NCI-H748 treated with DMSO at 0.1 percent for 48 hours (cell line): ENCODE measurements at regions not wholly inside any gene's neighbourhood (a gene's known extent, or its start where the extent isn't known, plus 50 kb on each side); places are given as distances from the start of the nearest gene placed in this dataset.
A peak's percentile ranks its signal among the peaks of the same experiment; 100 is the strongest.

Experiments
- DNase-seq: peaks from one replicate; lab custom pipeline; 2025; lab: John Stamatoyannopoulos, UW

GRCh38 chr2:187935126-187935525, 356.5 kb upstream of the GULP1 start:
- no peak for DNase-seq

GRCh38 chr2:187936228-187936627, 355.4 kb upstream of the GULP1 start:
- DNase-seq = no peak

GRCh38 chr2:187939180-187939579, 352.5 kb upstream of the GULP1 start:
- peak; percentile 91 for DNase-seq

DNA sequence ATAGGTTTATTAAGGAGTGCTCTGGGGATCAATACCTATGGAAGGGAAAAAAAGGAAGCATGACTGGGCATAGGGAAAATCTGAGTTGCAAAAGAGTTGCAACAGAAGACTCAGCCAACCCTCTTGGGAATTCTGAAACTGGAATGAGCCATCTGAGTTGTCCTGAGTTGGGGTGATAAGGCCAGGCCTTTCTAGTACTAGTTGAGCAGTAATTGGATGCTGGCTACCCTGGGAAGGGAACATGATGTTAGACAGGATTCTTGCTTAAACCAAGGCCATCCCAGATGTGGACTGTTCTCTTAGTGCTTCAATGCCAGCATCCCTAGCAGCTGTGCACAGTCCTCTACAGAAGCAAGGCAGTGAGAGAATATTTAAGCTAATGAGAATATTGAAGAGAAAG, 348.8 kb upstream of the GULP1 start:
- DNase-seq = no peak

DNA sequence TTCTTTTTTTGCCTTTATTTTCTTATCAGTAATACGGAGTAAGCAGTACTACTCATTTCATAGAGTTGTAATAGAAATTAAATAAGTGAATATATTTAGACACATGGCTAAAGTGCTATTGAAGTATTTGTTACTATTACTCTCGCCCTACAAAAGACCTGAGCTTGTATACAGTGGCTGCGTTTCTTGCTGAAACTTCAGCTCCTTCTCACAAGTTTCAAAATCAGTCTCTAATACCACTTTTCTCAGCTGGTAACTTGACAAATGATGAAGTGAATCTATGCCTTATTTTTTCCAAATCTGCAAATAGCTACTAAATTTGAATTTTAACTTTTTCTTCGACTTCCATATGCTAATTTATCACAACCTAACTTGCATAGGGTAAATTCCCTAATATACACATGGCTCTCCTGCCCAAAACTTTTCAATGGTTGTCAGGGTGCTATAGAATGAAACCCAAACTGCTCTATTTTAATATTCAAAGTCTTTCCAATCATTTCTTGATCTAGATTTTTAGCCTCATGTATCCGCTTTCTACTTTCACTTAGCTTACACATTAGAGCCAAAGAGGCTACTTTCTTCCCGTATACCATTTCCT, 347.8 kb upstream of the GULP1 start:
- no peak for DNase-seq

DNA sequence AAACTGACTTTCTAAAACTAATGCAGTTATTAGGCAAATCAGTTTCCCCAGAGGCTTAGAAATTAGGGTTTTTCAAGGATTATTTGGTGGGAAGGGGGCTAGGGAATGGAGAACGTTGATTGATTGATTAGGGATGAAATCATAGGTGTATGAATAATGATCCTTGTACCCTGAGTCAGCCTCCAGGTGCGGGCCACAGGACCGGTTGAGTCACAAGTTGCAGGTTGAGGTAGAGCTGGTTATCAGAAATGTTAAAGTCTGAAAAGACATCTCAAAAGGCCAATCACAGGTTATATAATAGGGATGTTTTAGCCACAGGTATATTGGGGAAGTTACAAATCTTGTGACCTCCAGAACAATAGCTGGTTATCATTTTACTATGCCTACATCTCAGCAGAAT, 341.8 kb upstream of the GULP1 start:
- DNase-seq = no peak

DNA sequence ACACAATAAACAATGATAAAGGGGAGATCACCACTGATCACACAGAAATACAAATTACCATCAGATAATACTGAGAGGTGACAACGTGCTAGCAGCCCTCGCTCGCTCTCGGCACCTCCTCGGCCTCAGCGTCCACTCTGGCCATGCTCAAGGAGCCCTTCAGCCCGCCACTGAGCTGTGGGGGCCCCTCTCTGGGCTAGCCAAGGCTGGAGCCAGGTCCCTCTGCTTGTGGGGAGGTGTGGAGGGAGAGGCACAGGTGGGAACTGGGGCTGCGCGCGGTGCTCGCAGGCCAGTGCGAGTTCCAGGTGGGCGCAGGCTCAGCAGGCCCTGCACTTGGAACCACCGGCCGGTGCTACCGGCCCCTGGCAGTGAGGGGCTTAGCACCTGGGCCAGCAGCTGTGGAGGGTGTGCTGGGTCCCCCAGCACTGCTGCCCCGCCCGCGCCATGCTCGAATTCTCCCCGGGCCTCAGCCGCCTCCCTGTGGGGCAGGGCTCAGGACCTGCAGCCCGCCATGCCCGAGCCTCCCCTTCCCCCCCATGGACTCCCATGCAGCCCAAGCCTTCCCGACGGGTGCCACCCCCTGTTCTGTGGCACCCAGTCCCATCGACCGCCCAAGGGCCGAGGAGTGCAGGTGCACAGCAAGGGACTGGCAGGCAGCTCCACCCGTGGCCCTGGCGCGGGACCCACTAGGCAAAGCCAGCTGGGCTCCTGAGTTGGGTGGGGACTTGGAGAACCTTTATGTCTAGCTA, 340.0 kb upstream of the GULP1 start:
- DNase-seq = no peak

DNA sequence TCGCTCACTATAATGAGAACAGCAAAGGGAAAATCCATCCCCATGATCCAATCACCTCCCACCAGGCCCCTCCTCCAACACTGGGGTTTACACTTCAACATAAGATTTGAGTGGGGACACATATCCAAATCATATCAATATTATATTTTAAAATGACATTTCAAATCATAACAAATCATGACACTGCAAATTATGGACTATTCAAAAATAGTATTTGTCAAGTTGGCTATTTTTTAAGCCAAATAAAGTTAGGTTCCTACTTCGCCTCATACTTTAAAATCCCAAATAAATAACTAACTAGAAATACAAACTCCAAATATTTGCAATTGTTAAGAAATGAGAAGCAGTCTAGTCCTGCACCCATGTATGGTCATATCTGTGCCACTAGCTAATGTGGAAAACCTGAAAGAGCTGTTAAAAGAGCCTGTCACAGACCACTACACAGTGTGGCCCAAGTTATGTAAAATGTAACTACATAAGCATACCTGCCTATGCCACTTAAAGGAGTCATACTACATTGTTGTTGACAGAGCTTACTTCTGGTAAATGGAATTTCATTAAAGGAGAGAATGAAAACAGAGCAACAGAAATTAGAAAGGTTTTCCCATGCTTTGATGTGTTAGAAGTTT, 334.7 kb upstream of the GULP1 start:
- no peak for DNase-seq

- DNase-seq = peak; percentile 6
Observed at GRCh38 chr2:187959821-187960220, 331.9 kb upstream of the GULP1 start.

DNA sequence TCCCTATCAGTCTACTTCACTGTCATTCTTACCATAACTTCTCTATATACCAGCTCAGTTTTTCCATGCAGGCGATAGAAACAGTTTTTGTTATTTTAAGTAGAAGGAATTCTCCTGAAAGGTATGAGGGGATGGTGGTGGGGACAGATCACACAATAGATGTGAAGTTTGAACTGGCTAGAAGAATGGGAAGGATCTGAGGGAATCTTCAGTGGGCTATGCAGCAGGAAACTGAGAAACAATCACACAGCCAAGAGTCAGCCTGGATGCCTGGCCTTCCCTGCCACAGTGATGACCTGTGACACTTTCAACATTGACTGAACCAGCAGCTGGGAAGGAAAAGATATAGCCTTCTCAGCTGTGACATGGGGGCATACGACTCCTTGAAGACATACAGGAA, 329.1 kb upstream of the GULP1 start:
- no peak for DNase-seq

DNA sequence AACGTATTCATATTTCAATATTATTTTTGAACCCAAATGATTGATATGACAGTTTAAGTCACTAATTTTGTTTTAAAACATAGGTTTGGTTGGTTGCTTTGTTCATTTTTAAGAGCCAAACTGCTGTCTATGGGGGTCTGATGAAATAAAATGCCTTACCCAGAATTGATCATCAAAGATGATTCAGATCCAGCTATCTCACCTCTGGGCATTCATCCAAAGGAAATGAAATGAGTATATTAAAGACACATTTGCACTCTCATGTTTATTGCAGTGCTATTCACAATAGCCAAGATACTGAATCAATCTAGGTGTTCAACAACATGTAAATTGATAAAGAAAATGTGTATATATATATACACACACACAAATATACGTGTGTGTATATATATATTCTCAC, 326.9 kb upstream of the GULP1 start:
- no peak for DNase-seq

DNA sequence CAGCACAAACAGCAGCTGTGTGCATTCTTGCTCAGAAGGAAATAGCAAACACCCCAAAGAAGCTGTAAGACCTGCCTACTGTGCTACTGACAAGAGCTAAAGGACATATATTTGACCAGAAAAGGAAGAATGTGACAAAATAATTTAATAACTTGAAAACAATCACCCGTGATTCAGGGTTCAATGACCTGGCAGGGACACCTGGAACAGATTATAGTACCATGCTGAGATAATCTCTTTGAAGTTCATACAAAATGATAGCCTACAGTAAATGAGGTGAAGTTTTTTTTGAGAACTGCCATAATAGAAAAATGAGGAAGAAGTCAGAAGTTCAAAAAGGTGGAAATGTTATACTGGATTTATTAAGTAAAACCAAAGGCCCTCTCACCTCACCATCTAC, 324.8 kb upstream of the GULP1 start:
- DNase-seq = no peak

- no peak for DNase-seq
Observed at GRCh38 chr2:187971893-187972292, 319.8 kb upstream of the GULP1 start.

DNA sequence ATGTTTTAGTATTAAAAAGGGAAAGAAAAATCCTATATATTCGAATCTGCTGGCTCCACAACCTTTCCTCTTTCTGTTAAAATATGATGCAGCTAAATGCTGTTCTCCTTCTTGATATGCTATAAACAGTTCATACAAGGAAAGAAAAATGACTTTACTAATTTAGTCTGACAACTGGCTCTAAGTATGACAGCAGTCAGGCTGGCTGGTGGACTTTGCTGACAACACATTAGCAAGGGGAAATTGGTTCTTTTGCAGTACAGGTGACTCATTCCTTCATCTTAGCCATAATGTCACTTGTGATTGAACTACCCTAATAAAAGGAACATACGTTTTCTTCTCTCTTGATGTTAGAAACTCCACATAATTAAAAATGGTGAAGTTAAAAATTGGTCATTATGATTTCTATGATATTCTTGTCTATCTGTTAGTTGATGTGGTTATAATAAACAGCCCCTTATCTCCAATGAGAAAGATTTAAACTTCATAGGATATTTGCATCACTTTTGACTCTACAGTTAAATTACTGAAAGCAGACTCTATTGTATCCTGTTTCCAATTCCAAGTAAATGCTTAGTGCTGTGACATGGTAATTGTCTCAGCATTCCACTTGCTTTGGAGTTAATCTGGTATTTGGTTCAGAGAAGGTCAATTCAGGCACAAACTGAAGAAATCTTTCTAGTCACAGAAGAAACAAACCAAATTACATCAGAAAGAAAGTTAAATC, 315.3 kb upstream of the GULP1 start:
- no peak for DNase-seq

- DNase-seq = no peak
Observed at GRCh38 chr2:187976986-187977333, 314.7 kb upstream of the GULP1 start.

- DNase-seq = no peak
Observed at GRCh38 chr2:187978356-187978755, 313.3 kb upstream of the GULP1 start.

- no peak for DNase-seq
Observed at GRCh38 chr2:187982668-187983067, 309.0 kb upstream of the GULP1 start.

GRCh38 chr2:187985195-187985594, 306.5 kb upstream of the GULP1 start:
- no peak for DNase-seq

DNA sequence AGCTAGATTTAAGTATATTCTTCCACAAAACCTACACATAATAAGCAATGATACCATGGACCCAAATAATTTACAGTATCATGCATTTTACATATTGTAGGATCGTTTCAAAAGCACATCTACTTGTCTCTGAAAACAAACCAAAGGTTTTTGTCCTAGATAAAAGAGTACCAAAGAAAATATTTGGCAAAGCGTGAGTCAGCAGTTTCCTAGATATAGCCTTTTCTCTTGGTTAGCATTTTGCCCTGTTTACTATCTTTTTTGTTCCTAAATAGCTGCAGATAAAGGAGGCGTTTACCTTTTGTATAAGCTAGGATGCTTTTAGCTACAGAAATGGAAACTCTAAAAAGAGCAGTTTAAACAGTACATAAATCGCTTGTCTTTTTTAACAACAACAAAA, 305.8 kb upstream of the GULP1 start:
- no peak for DNase-seq

- peak; percentile 48 for DNase-seq
Observed at GRCh38 chr2:187986390-187987105, 305.1 kb upstream of the GULP1 start.

- no peak for DNase-seq
Observed at GRCh38 chr2:187988348-187988747, 303.3 kb upstream of the GULP1 start.

DNA sequence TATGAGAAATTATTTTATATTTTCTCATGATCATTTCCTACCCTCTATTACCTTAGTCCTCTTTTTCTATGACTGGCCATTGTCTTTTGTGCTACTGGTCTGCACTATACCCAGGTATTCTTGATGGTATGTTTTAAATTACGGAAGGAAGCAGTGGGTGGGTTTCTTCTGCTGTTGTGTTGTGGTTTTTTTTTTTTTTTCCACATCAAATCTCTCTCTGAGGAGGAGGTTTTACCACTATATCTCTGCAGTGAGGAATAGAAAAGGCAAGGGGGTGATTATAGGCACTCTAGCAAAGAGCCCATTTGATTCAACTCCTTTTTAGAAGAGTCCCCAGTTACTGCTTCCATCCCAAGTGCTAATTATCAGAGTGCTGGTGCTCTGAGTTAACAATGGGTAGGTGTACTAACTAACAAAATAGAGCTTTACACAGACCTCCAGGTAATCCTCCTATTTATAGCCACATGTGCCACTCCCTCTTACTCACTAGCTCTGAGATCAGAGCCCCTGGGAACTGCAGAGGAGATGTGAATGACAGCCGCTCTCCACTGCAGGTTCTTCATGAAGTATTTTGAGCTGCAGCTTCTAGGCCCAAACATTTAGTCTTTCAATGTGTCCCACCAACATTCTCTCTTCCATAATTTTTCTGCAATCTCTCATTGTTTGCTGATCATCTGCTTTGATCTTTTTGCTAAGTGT, 301.6 kb upstream of the GULP1 start:
- DNase-seq = peak; percentile 43
